ENCODE measurements at regions not wholly inside any gene's neighbourhood (a gene's known extent, or its start where the extent isn't known, plus 50 kb on each side); places are given as distances from the start of the nearest gene placed in this dataset.
A peak's percentile ranks its signal among the peaks of the same experiment; 100 is the strongest.

DNA sequence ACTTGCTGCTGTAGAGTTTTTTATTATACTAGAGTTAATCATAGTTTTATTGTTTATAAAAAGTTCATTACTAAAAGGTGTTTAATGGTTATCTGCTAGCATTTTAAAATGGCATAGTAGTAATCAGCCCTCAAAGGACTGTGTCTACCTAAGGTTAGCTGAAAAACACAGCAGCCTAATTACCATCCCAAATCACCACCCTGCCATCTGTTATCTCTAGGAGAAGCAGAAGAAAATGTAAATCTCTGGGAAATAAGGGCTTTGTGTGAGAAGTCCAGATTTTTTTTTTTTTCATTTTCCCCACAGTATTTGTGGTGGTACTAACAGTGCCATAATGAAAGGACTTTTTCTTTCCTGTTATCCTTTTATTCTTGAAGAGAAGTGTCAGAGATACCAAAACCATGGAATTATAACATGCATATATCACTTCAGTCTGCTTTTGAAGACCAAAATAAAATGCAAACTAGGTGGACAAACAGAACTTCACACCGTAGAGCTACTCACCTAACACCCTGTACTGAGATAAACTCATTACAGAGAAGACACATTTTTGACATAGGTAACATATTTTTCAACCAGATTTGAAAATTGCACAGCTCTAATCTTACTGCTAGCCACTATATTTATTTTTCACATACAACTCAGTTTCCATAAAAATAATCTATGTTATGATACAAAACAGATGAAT lies 876.2 kb downstream of the C12orf50 start:
- DNase-seq (ENCODE audit: low spot score): no peak
- TF ChIP-seq EZH2 (IDR thresholded peaks at IDR 0.05) (no peak), EZH2phosphoT487 (IDR thresholded peaks at IDR 0.05) (no peak)
- TF ChIP-seq, protein P1, sequence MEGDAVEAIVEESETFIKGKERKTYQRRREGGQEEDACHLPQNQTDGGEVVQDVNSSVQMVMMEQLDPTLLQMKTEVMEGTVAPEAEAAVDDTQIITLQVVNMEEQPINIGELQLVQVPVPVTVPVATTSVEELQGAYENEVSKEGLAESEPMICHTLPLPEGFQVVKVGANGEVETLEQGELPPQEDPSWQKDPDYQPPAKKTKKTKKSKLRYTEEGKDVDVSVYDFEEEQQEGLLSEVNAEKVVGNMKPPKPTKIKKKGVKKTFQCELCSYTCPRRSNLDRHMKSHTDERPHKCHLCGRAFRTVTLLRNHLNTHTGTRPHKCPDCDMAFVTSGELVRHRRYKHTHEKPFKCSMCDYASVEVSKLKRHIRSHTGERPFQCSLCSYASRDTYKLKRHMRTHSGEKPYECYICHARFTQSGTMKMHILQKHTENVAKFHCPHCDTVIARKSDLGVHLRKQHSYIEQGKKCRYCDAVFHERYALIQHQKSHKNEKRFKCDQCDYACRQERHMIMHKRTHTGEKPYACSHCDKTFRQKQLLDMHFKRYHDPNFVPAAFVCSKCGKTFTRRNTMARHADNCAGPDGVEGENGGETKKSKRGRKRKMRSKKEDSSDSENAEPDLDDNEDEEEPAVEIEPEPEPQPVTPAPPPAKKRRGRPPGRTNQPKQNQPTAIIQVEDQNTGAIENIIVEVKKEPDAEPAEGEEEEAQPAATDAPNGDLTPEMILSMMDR (IDR thresholded peaks at IDR 0.05): no peak
- Histone ChIP-seq H3K9ac (no peak overlapping the region), H2AFZ (replicated peaks) (no peak overlapping the region), H3F3A (ENCODE audit: low read depth) (no peaks in the 10 kb centered on the region), H3K4me3 (no peak overlapping the region), H3K36me3 (no peaks in the 10 kb centered on the region), H3K4me2 (no peak overlapping the region), H3K79me2 (ENCODE audit: low read depth) (no peaks in the 10 kb centered on the region), H3K27ac (no peak overlapping the region), H4K20me1 (ENCODE audit: low read depth) (no peaks in the 10 kb centered on the region), H3K4me1 (no peaks in the 10 kb centered on the region), H3K27me3 (no peaks in the 10 kb centered on the region), H3K9me3 (ENCODE audit: low read depth) (no peaks in the 10 kb centered on the region)
- Mint-ChIP-seq H3K9me3 (peaks cover 3% of the 10 kb centered on the region), H3K27me3 (ENCODE audit: insufficient read depth, low read depth) (peaks cover 3% of the 10 kb centered on the region), H3K4me1 (no peaks in the 10 kb centered on the region), H3K4me3 (no peak overlapping the region), H3K36me3 (no peaks in the 10 kb centered on the region), H3K27ac (no peak overlapping the region)

DNA sequence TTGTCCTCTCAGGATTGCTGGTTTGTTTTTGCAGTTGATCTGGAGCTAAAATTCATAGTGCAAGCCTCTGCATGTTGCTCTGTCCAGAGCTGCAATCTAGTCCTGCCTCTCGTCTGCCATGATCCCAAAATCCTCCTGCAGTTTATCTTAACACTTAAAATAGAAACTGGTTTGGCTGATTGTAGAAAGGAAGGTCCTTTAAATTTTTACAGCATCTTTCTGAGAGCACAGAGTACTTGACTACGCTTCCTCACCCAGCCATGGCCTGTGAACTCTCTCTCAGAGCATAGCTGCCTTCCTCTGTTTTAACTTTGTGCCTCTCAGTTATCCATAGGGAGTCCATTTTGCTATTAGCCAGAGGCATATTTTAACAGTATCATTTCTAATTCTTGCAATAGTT lies 877.1 kb downstream of the C12orf50 start:
- Histone ChIP-seq H3K4me1 (no peaks in the 10 kb centered on the region), H4K20me1 (ENCODE audit: low read depth) (no peaks in the 10 kb centered on the region), H3K4me2 (no peak overlapping the region), H3K9me3 (ENCODE audit: low read depth) (no peaks in the 10 kb centered on the region), H3K4me3 (no peak overlapping the region), H3K9ac (no peak overlapping the region), H3K79me2 (ENCODE audit: low read depth) (no peaks in the 10 kb centered on the region), H3K27ac (no peak overlapping the region), H3F3A (ENCODE audit: low read depth) (no peaks in the 10 kb centered on the region), H3K27me3 (no peaks in the 10 kb centered on the region), H2AFZ (replicated peaks) (peak overlapping the region; percentile 70), H3K36me3 (no peaks in the 10 kb centered on the region)
- Mint-ChIP-seq H3K9me3 (peaks cover 3% of the 10 kb centered on the region), H3K27ac (no peak overlapping the region), H3K4me3 (no peak overlapping the region), H3K4me1 (no peaks in the 10 kb centered on the region), H3K27me3 (ENCODE audit: insufficient read depth, low read depth) (peaks cover 3% of the 10 kb centered on the region), H3K36me3 (no peaks in the 10 kb centered on the region)
- DNase-seq (ENCODE audit: low spot score): no peak
- TF ChIP-seq EZH2 (IDR thresholded peaks at IDR 0.05): no peak
- TF ChIP-seq EZH2phosphoT487 (IDR thresholded peaks at IDR 0.05): no peak
- TF ChIP-seq, protein P1 (IDR thresholded peaks at IDR 0.05): no peak

DNA sequence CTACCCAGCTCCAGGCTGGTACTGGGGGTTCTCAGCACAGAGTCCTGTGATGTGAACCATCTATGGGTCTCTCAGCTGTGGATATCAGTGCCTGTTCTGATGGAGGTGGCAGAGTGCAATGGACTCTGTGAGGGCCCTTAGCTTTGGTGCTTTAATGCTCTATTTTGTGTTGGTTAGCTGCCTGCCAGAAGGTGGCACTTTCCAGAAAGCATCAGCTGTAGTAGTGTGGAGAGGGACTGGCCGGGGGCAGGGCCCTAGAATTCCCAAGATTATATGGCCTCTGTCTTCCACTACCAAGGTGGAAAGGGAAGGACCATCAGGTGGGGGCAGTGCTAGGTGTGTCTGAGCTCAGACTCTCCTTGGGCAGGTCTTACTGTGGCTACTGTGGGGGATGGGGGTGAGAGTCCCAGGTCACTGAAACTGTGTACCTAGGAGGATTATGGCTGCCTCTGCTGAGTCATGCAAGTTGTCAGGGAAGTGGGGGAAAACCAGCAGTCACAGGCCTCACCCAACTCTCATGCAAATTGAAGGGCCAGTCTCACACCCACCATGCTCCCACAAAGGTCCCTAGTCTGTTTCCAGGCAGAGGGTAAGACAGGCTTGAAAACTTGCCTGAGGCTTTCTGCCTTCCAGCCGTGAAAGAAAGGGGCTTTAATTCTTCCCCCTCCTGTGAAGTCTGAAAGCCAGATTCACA lies 878.1 kb downstream of the C12orf50 start:
- H3K4me3 Mint-ChIP-seq: no peak overlapping the region
- H2AFZ ChIP-seq (replicated peaks): peak overlapping the region; percentile 70
- no peak overlapping the region for H3K27ac ChIP-seq
- no peaks in the 10 kb centered on the region for H3K79me2 ChIP-seq (ENCODE audit: low read depth)
- H3K27me3 Mint-ChIP-seq (ENCODE audit: insufficient read depth, low read depth): peaks cover 3% of the 10 kb centered on the region
- no peaks in the 10 kb centered on the region for H3K4me1 ChIP-seq
- peak; percentile 3 for DNase-seq (ENCODE audit: low spot score)
- H3K9me3 ChIP-seq (ENCODE audit: low read depth): no peaks in the 10 kb centered on the region
- H3K4me2 ChIP-seq: no peak overlapping the region
- no peaks in the 10 kb centered on the region for H3K36me3 ChIP-seq
- no peak overlapping the region for H3K9ac ChIP-seq
- H3K9me3 Mint-ChIP-seq: peaks cover 3% of the 10 kb centered on the region
- no peak overlapping the region for H3K27ac Mint-ChIP-seq
- no peaks in the 10 kb centered on the region for H3K27me3 ChIP-seq
- no peaks in the 10 kb centered on the region for H3K4me1 Mint-ChIP-seq
- H3F3A ChIP-seq (ENCODE audit: low read depth): no peaks in the 10 kb centered on the region
- no peaks in the 10 kb centered on the region for H3K36me3 Mint-ChIP-seq
- no peaks in the 10 kb centered on the region for H4K20me1 ChIP-seq (ENCODE audit: low read depth)
- no peak overlapping the region for H3K4me3 ChIP-seq
- no peak for TF ChIP-seq EZH2 (IDR thresholded peaks at IDR 0.05)
- no peak for TF ChIP-seq EZH2phosphoT487 (IDR thresholded peaks at IDR 0.05)
- TF ChIP-seq, protein P1 (IDR thresholded peaks at IDR 0.05): peak; percentile 9
